ENCODE measurements at regions not wholly inside any gene's neighbourhood (a gene's known extent, or its start where the extent isn't known, plus 50 kb on each side); places are given as distances from the start of the nearest gene placed in this dataset.
"Not testable (repeated sequence)": the region's sequence is repeated elsewhere in the genome, so short reads cannot be mapped to it uniquely, and the experiment has no call there.

DNA sequence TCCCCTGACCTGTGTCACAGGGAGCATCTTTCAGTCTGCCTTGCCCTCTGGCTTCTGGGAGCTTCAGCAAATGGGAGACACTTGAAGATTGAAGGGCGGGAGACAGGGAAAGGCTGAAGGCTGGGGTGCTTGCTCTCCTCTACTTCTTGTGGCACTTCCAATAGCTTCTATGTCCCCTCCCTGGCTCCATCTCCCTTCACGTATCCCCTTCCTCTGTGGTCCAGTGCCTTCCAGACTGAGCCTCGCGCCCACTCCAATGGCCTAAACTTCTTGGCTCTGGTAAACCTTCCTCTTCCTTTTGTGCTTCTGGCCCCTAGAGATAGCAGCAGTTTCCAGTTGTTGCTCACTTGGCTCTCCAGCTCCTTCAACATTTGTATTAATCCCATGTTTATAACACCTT lies 69.8 kb upstream of the TOPAZ1 start:
- H3K9ac ChIP-seq: no peak overlapping the region
- H3K4me1 ChIP-seq: no peaks in the 10 kb centered on the region; the same call in 1 of the 2 replicates
- no peak overlapping the region for H3K27ac ChIP-seq
- H3K4me2 ChIP-seq: no peak overlapping the region
- TF ChIP-seq Cebpa-rat (IDR thresholded peaks at IDR 0.05): no peak
- no peaks in the 10 kb centered on the region for H3K27me3 ChIP-seq
- H3K4me3 ChIP-seq: no peak overlapping the region
- H3K9me3 ChIP-seq: peaks cover 19% of the 10 kb centered on the region
- no peaks in the 10 kb centered on the region for H3K36me3 ChIP-seq
- no peaks in the 10 kb centered on the region for H4K20me1 ChIP-seq

DNA sequence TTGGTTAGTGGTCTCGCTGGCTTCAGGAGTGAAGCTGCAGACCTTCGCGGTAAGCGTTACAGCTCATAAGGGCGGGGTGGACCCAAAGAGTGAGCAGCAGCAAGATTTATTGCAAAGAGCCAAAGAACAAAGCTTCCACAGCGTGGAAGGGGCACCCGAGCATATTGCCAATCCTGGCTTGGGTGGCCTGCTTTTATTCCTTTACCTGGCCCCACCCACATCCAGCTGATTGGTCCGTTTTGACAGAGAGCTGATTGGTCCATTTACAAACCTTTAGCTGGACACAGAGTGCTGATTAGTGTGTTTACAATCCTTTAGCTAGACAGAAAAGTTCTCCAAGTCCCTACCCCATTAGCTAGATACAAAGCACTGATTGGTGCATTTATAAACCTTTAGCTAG lies 69.0 kb upstream of the TOPAZ1 start:
- H3K27me3 ChIP-seq, H3K36me3 ChIP-seq, H3K27ac ChIP-seq, H3K4me2 ChIP-seq, H3K9ac ChIP-seq, H3K4me1 ChIP-seq, H3K4me3 ChIP-seq, H4K20me1 ChIP-seq: not testable (repeated sequence)
- peaks cover 19% of the 10 kb centered on the region for H3K9me3 ChIP-seq

DNA sequence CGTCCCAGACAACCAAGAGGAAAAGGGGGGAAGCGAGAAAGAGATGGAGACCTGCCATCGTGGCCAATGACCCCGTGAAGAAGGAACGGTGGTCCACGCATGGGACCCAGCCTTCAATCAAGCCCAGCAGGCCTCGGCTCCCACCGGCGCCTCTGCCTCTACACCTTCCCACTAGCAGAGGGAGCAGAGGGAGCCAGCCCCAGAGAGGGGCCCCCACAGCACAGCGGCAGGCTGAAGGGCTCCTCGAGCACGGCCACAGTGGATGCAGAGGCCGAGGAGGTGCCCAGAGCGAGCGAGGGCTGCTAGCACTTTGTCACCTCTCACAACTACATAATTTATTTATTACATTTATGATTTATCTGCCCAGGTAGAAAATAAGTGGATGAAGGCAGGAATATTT lies 68.4 kb upstream of the TOPAZ1 start:
- H3K27me3 ChIP-seq: no peaks in the 10 kb centered on the region
- H3K36me3 ChIP-seq: no peaks in the 10 kb centered on the region
- no peaks in the 10 kb centered on the region; the same call in 1 of the 2 replicates for H3K4me1 ChIP-seq
- no peaks in the 10 kb centered on the region for H4K20me1 ChIP-seq
- no peak overlapping the region for H3K27ac ChIP-seq
- no peak overlapping the region for H3K9ac ChIP-seq
- peaks cover 19% of the 10 kb centered on the region for H3K9me3 ChIP-seq
- no peak overlapping the region for H3K4me2 ChIP-seq
- TF ChIP-seq Cebpa-rat (IDR thresholded peaks at IDR 0.05): no peak
- no peak overlapping the region for H3K4me3 ChIP-seq

DNA sequence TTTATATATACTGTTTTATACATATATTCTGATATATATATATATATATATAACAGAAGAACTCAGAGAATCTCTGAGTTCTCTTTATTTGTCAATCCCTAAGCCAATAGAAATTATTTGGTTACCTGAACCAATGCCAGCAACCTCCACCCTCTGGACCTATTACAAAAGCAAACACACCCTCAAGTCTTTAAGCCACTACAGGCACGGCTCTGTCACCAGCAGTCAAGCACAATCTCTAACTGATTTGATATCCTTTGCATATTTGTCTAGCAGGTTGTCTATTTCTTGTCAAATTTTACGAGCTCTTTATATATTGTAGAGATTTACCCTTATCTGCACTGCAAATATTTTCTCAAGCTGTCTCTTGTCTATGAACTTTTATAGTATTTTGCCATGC lies 66.6 kb upstream of the TOPAZ1 start:
- no peak overlapping the region for H3K4me2 ChIP-seq
- TF ChIP-seq Cebpa-rat (IDR thresholded peaks at IDR 0.05): no peak
- peaks cover 19% of the 10 kb centered on the region for H3K9me3 ChIP-seq
- H3K27me3 ChIP-seq: no peaks in the 10 kb centered on the region
- H3K9ac ChIP-seq: no peak overlapping the region
- H3K4me3 ChIP-seq: no peak overlapping the region
- no peaks in the 10 kb centered on the region for H4K20me1 ChIP-seq
- no peaks in the 10 kb centered on the region for H3K36me3 ChIP-seq
- H3K27ac ChIP-seq: no peak overlapping the region
- no peaks in the 10 kb centered on the region for H3K4me1 ChIP-seq

DNA sequence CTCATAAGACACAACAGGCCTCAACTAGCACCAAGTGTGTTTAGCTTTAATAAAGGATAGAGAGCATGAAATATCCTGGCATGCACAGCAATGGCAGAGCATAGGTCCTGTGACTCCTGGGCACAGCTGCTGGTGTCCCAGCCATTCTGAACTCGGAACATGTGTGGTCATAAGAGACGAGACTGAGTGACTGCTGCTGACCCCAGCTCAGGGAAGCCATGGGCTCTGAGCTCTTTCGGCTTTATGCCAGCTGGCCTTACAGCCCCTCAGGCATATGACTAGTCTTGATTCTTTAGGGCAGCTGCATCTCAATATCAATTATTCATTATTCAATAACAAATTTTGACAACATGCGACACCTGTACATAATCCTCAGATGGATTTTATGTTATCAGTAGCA lies 62.4 kb upstream of the TOPAZ1 start:
- H3K4me1 ChIP-seq: peaks cover 32% of the 10 kb centered on the region
- no peaks in the 10 kb centered on the region for H3K36me3 ChIP-seq
- TF ChIP-seq Cebpa-rat (IDR thresholded peaks at IDR 0.05): no peak
- H4K20me1 ChIP-seq: no peaks in the 10 kb centered on the region
- H3K27ac ChIP-seq: no peak overlapping the region
- H3K9me3 ChIP-seq: peaks cover 4% of the 10 kb centered on the region; the same call in 1 of the 2 replicates
- no peaks in the 10 kb centered on the region for H3K27me3 ChIP-seq
- no peak overlapping the region for H3K9ac ChIP-seq
- H3K4me2 ChIP-seq: no peak overlapping the region
- H3K4me3 ChIP-seq: no peak overlapping the region

DNA sequence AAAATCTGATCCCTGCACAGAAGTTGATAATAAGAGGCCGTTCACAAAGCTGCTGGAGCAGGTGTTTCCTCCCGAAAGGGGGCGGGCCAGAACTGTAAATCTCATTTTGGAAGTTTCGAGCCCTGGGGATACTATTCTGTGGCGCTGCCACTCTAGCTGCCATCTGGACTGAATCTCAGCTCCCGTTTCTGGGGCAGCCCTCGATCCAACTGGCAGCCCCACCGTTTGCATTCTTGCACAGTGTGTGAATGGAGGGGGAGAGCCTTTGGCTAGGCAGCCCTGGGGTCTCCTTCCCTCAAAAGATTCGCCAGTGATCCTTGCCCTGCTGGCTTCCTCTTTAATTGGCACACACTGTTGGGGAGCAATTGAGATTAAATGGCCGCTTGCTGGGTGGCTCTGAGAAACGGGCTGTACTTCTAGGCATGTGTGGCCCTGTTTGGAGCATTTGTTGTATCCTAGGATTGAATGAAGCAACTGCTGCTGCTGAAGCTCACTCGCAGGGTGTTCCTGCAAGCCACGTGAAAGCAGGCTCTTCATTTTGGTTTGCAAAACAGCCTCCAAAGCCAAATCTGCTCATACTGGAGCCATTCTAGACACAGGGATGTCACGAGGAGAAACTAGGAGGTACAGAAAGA lies 57.2 kb upstream of the TOPAZ1 start:
- Histone ChIP-seq H3K4me3 (peak overlapping the region; percentile 33; the same call in 1 of the 2 replicates), H3K27ac (peak overlapping the region; percentile 91), H4K20me1 (no peaks in the 10 kb centered on the region), H3K4me1 (peaks cover 65% of the 10 kb centered on the region), H3K9me3 (peaks cover 4% of the 10 kb centered on the region; the same call in 1 of the 2 replicates), H3K27me3 (no peaks in the 10 kb centered on the region), H3K9ac (peak overlapping the region; percentile 58; the same call in 1 of the 2 replicates), H3K36me3 (no peaks in the 10 kb centered on the region), H3K4me2 (peak overlapping the region; percentile 83)
- no peak for TF ChIP-seq Cebpa-rat (IDR thresholded peaks at IDR 0.05)

DNA sequence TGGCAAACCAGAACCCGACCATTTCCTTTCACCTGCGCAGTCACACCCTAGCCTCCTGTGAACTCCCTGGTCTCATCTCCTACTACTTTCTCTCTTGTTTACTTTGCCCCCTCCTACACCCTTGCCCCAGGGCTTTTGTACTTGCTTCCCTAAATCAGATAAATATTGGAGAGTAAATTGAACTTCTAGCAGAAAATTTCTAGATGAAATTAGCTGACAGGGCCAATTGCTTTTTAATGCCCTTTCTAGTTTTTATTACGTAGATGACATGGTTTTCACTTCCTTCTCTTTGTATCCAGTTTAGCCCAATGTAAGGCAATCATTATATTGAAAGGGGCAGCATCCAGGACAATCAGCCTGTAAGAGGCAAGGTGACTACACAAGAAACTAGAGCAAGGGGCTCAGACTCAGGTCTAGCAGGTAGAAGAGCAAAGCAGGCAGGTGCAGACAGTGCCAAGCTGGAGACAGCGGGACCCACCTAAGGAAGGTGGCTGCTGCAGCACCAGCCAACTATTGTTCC lies 56.2 kb upstream of the TOPAZ1 start:
- TF ChIP-seq Cebpa-rat (IDR thresholded peaks at IDR 0.05): no peak
- Histone ChIP-seq H3K4me2 (peak overlapping the region; percentile 83), H3K4me3 (no peak overlapping the region), H3K4me1 (peaks cover 65% of the 10 kb centered on the region), H4K20me1 (no peaks in the 10 kb centered on the region), H3K36me3 (no peaks in the 10 kb centered on the region), H3K27me3 (no peaks in the 10 kb centered on the region), H3K9ac (no peak overlapping the region), H3K9me3 (peaks cover 4% of the 10 kb centered on the region; the same call in 1 of the 2 replicates), H3K27ac (peak overlapping the region; percentile 91)

DNA sequence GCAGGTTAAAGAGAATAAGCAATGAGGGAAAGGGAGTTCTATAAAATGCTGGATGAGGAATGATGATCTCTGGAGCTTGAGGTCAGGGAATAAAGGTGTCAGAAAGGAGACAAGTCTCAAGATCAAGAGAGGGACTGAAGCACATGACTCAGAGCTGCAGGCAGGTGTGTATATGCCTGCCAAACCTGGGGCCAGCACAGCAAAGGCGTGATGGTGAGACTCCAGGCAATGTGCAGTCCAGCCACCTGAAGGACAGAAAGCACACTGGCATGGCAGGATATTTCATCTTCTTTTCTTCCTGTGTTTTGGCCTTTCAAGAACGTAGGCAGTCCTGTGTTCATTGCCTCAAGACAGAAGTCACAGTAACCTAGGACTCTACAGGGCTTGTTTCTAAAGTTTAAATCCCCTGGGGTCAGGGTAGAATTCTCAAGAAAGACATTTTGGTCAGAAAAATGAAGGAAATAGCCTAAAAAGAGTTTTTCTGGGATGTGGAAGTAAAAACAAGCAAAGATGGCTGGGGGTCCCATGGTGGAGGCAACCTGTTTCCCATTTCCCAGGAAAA lies 55.5 kb upstream of the TOPAZ1 start:
- H3K4me3 ChIP-seq: no peak overlapping the region
- peak overlapping the region; percentile 83 for H3K4me2 ChIP-seq

DNA sequence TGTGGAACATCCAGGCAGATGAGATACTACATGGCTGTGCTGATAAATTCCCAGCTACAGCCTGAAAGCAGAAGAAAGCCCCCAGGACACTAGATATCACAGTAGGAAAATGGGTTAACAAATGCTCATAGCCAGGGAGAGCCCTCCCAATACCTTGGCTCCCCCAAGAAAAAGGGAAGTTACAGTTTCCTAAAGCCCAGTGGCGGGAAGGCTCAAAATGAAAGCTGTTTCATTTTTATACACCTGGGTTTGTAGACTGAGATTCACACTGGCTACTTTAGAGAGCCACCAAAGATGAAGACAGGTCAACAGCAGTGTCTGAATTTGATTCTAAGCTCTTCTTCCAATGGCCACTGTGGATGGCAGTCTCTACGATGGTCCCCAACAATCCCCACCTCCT lies 55.0 kb upstream of the TOPAZ1 start:
- no peaks in the 10 kb centered on the region for H3K36me3 ChIP-seq
- H3K27me3 ChIP-seq: no peaks in the 10 kb centered on the region
- H3K4me2 ChIP-seq: peak overlapping the region; percentile 83
- H4K20me1 ChIP-seq: no peaks in the 10 kb centered on the region
- peaks cover 58% of the 10 kb centered on the region for H3K4me1 ChIP-seq
- no peak for TF ChIP-seq Cebpa-rat (IDR thresholded peaks at IDR 0.05)
- H3K27ac ChIP-seq: no peak overlapping the region; the same call in 1 of the 2 replicates
- H3K9me3 ChIP-seq: peaks cover 4% of the 10 kb centered on the region; the same call in 1 of the 2 replicates
- no peak overlapping the region for H3K9ac ChIP-seq
- H3K4me3 ChIP-seq: no peak overlapping the region

More for the DNA sequence above, 55.5 kb upstream of the TOPAZ1 start:
- Histone ChIP-seq H3K27me3 (no peaks in the 10 kb centered on the region), H3K9me3 (peaks cover 4% of the 10 kb centered on the region; the same call in 1 of the 2 replicates), H3K4me1 (peaks cover 63% of the 10 kb centered on the region), H3K9ac (no peak overlapping the region), H3K36me3 (no peaks in the 10 kb centered on the region), H3K27ac (no peak overlapping the region), H4K20me1 (no peaks in the 10 kb centered on the region)
- no peak for TF ChIP-seq Cebpa-rat (IDR thresholded peaks at IDR 0.05)

All from BLaER1 (cell line).